ENCODE measurements at regions not wholly inside any gene's neighbourhood (a gene's known extent, or its start where the extent isn't known, plus 50 kb on each side); places are given as distances from the start of the nearest gene placed in this dataset.
A peak's percentile ranks its signal among the peaks of the same experiment; 100 is the strongest.

DNA sequence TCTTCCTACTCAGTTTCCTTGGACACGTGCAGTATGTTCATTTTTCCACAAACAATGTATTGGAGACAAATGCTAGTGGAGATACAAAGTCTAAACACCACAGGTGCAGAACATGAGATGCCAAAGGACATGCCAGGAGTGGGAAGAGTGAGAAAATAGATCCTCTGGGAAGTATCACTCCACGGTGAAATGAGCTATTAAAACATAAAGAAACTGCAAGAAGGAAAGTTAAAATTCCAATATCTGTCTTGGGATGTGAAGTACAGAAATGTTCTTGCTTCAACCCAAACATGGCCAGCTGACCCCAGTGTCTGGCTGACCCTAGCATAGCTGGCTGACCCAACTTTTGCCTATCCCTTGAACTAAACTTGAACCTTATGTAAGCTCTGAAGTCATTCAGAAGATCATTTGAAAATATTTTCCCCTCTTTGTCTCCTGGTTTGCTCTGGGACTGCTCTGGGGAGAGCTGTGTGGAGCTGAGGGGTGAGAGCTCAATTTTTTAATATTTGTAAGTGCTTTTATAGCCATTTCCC, 59.5 kb downstream of the FZD1 start:
- no peak for DNase-seq

DNA sequence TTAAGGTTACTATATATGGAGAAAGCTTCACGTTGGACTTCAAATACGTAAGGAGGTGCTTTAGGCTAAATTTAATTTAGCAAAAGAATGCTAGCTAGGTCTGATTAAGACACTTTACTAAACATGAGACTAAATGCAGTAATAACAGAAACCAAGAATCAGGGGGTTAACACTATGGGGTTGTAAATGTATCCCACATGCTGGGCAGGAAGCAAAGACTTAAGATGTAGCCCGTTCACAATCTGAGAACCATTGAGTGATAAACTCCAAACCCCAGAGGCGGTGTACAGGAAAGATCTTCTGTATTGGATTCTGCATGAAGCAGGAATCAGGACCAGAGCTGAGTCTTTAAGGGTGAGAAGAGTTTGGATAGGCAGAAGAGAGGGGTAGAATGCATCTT, 60.4 kb downstream of the FZD1 start:
- no peak for DNase-seq

- DNase-seq: no peak
Measured at GRCh38 chr7:91325726-91326125, 61.5 kb downstream of the FZD1 start.

DNA sequence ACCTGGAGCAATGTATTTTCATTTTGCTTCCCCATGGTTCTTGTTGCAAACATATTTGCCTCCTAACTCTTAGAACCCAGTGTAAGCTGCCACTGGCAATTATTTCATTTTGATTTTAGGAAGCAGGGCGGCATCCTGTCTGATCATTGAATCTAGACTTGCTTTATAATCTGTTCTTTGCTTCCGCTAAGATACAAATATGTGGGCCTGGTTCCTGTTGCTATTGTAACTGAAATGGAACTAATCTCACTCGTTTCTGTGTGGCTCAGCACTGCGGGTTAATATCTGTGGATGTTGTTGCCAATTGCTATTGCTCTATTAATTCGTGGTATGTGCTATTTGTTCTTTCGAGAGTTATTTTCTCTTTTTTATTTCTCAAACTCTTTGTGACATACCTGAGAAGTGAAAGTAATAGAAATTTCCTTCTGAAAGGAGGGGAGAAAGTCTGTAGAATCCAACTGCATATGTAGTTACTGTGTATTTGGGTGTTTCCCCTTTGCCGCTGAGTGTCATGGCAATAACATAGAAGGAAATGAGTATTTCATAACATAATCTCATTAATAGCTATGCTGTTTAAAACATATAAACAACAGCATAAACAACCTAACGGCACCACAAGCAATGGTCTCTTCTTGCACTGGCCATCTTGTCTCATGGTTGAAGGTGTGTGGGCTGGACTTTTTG, 62.4 kb downstream of the FZD1 start:
- no peak for DNase-seq

- DNase-seq: no peak
Measured at GRCh38 chr7:91327346-91327745, 63.1 kb downstream of the FZD1 start.

DNA sequence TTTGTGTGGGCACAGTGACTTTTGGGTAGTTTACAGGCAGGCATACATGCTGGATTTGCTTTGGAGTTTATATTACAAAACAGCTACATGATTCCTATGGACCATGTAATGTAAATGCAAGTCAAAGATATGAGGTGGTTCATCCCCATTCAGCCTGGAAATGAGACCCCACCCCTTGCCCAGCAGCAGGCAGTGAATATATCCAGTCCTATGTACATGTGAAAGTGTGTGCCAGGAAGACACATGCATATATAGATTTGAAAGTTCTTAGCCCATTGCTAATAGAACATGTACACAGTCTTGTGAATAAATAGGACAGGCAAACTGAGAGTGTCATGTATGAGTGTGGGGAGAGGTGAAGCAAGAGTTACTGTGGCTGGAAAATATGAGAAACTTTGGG, 65.3 kb downstream of the FZD1 start:
- no peak for DNase-seq

DNA sequence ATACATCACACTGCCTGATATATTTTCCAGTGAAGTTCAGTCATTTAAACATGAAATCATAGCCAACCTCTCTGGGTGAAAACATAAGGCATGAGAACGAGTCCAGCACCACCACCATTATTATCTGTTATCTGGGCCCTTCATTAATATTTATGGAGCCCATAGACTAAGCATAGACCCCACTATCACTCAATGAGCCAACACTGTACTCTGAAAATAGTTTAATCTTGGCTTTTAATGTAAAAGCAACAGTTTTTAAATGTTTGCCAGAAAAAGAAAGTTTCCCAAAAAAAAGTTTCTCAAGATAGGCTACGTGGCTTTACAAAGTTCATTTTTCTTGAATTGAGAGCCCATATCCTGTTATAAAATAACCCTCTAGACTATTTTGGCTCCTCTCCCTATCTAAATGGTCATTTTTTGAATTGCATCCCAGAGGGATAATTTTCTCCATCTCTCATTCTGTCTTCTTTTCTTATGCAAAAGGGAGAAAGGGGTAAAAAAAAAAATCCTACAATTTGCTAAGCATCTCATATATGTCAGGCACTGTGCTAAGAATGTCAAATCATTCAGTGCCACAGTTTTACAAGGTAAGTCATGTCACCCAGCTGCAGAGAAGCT, 66.1 kb downstream of the FZD1 start:
- DNase-seq: no peak

DNA sequence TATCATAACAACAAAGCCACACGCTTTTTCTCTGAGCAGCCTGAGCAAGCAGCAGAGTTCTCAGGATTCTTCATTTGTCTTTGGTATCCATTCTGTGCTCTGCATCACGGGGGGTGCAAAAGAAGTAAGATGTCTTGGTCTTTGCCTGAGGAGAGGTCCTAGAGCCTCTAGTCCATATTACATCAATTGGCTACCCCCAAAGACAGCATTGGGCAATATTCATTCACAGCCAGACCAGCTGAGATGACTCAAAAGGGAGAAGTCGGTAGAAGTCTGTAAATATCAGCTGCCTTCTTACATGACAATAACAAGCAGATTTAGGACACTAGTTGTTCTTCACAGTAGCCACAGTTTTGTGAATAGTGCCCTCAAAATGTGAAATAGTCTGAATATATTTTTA, 66.6 kb downstream of the FZD1 start:
- no peak for DNase-seq

DNA sequence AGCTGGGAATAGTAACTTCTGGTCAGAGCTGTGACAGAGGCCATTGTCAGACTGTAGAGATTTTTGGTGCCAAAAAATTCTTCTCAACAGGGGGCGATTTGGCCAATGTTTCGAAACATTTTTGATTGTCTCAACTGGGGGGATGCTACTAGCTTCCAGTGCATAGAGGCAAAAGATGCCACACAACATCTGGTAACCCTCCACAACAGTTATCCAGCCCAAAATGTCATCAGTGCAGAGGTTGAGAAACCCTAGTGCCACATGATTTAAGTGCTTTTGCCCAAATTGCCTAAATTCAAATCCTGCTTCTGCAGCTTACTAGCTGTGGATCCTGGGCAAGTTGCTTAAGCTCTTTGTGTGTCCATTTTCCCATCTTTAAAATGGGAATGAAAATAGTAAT, 71.9 kb downstream of the FZD1 start:
- no peak for DNase-seq

DNA sequence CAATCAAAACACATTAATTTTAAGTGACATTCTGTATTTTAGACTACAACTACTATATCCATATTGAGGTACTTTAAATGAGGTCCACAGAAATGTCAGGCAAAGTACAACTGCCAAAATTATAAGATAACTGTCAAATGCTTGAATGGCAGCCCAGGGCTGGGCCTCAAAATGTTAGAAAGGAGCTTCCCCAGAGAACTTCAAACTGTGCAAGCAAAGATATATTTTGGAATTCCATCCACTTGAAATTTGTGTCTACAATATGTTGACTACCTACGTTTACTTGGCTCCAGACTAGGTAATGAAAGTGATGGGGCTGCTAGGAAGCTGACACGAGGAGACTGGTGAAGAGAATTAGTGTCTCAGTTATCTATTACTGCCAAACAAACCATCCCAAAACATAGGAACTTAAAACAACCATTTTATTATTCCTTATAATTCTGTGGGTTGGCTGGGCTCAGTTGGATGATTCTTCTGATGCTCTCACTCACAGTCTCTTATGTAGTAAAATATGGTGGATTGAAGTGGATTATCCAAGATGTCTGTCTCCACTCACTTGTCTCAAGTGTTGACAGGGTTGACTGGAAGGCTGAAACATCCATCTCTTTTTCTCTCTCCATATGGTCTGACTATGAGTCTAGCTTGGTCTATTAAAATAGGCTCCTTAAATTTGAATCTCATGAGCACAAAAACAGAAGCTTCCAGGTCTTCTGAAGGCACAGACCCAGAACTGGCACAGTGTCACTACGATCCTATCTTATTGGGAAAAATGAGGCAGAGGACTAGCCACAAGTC, 74.2 kb downstream of the FZD1 start:
- DNase-seq: no peak

DNA sequence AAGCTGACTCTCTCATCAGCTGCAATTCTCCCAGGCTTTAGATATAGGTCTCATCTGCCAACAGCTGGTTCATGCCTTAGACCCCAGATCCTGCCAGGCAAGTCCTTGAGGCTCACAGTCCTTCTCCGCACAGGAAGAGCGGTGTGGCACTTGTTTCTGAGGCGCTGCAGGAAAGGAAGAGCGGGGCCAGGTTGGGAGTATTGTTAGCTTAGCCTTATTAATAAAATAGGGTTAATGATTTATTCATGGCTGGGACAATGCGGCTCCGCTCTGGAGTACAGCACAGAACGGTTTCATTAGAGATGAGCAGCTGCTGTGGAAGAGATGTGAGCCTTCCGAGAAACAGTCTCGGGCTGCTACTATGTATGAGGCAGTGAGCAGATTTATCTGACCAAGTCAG, 78.1 kb downstream of the FZD1 start:
- DNase-seq: no peak

- DNase-seq: no peak
Measured at GRCh38 chr7:91343420-91343960, 79.3 kb downstream of the FZD1 start.

GRCh38 chr7:91343996-91344629, 79.9 kb downstream of the FZD1 start:
- DNase-seq: no peak

GRCh38 chr7:91344911-91345310, 80.7 kb downstream of the FZD1 start:
- no peak for DNase-seq

GRCh38 chr7:91345449-91345848, 81.2 kb downstream of the FZD1 start:
- DNase-seq: no peak

GRCh38 chr7:91346426-91346825, 82.2 kb downstream of the FZD1 start:
- no peak for DNase-seq

DNA sequence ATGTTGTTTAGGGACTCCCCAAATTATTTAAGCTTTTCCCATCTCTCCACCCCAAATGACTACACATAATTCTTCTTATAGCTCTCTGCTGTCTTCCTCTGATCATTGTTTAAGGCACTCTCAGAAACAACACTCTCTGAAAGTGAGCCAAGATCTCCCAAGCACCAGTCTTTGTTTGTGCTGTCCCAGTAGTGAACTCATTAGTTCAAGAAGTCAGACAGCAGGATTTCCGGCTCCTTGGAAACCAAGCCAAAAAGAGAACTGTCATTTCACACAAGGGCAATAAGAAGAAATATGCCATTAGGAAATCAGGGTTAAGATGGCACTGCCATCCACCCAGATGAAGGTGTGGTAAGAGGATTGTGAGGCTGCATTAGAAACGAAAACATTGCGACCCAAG, 83.1 kb downstream of the FZD1 start:
- no peak for DNase-seq

- DNase-seq: no peak
Measured at GRCh38 chr7:91348711-91349110, 84.5 kb downstream of the FZD1 start.

GRCh38 chr7:91351374-91351773, 87.1 kb downstream of the FZD1 start:
- no peak for DNase-seq

- DNase-seq: peak; percentile 66
Measured at GRCh38 chr7:91352091-91352490, 87.9 kb downstream of the FZD1 start.

- no peak for DNase-seq
Measured at GRCh38 chr7:91353848-91354247, 89.6 kb downstream of the FZD1 start.

DNA sequence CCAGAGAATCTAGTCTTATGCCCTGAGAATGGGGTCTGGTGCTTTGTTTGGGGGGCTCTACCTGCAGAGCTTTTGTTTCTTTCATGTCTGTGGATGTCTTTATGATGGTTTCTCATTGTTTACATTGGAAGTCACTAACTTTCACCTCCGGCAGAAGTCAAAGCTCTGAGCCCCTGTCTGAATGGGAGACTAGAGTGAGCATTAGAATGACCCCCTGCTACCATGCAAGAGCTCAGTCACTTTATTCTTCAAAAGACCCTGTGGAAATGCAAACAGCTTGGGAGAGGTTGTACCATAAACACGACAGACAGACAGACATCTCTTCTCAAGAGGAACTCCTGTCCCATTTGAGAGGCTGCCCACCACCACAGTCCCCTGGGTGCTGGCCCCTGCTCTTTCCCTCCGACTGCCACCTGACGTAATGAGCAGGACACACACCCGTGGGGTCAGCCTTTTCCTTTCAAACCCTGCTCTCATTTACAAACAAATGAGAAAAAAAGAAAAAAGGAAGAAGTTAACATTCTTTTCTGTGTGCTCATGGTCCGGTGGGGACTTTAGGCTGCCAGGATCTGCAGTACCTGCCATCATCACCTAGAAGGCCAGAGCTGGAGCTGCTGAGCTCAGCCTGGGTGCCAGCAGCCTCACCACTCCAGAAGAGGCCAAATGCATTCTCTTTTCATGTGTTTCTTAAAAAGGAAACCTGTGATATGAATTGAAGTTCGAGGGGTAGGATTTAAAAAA, 91.6 kb downstream of the FZD1 start:
- no peak for DNase-seq

Data from NCI-H524 treated with DMSO at 0.1 percent for 48 hours (cell line).